ENCODE measurements at regions not wholly inside any gene's neighbourhood (a gene's known extent, or its start where the extent isn't known, plus 50 kb on each side); places are given as distances from the start of the nearest gene placed in this dataset.

DNA sequence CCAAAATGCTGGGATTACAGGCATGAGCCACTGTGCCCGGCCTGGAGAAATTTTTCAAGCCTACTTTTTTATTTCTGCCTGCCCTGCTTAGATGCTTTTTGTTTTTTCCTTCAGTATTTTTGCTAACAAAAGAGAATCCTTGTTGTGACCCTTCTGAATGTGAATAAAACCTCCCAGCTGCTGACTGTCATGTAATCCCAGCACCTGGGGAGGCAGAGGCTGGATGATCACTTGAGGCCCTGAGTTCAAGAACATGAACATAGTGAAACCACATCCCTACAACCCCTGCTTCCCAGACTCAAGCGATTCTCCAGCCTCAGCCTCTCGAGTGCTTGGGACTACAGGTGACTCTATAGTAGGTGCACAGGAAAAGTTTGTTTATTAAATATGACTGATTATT lies 84.9 kb downstream of the SOX2 start:
- TF ChIP-seq CTCF (IDR thresholded peaks at IDR 0.05) (no peak), POLR2A (IDR thresholded peaks at IDR 0.05) (no peak)

Measured in testis (tissue), 2 donors.